Calu3 (cell line): ENCODE measurements at regions not wholly inside any gene's neighbourhood (a gene's known extent, or its start where the extent isn't known, plus 50 kb on each side); places are given as distances from the start of the nearest gene placed in this dataset.

Experiments
- BruUV-seq: library from RNA; stranded (reverse); fragments of 400-500 nt; replicated peaks from 2 replicates; lab custom pipeline; 2021; lab: Mats Ljungman, UMichigan
- CTCF ChIA-PET: fragments of 300-600 bp; sonication (Branson Sonifier 250); formaldehyde crosslinking; loops from one replicate; lab custom pipeline; 2022; ENCODE audit warnings: antibody characterized with exemption; lab: Charles Lee
- DNase-seq: peaks from one replicate; pipeline ENCODE4 v3.0.0; 2022
- H3K27ac Mint-ChIP-seq: one replicate; pipeline ENCODE4 v1.8.0; 2022; ENCODE audit warnings: mixed read lengths; ENCODE audit not compliant: unreplicated experiment
- H3K27me3 Mint-ChIP-seq: one replicate; pipeline ENCODE4 v1.8.0; 2022; ENCODE audit warnings: mixed read lengths; ENCODE audit not compliant: unreplicated experiment
- H3K36me3 Mint-ChIP-seq: one replicate; pipeline ENCODE4 v1.8.0; 2022; ENCODE audit warnings: mild to moderate bottlenecking, moderate library complexity, mixed read lengths; ENCODE audit not compliant: insufficient read depth, unreplicated experiment
- H3K4me1 Mint-ChIP-seq: one replicate; pipeline ENCODE4 v1.8.0; 2022; ENCODE audit warnings: mild to moderate bottlenecking, low read depth, mixed read lengths; ENCODE audit not compliant: unreplicated experiment
- H3K4me3 Mint-ChIP-seq: one replicate; pipeline ENCODE4 v1.8.0; 2022; ENCODE audit warnings: mild to moderate bottlenecking, low read depth, moderate library complexity, mixed read lengths; ENCODE audit not compliant: unreplicated experiment
- H3K9me3 Mint-ChIP-seq: one replicate; pipeline ENCODE4 v1.8.0; 2022; ENCODE audit warnings: low read depth, mixed read lengths; ENCODE audit not compliant: unreplicated experiment
- CTCF ChIP-seq: fragments of 200-600 bp; IDR thresholded peaks from one replicate; pipeline ENCODE4 v1.8.0; 2022; ENCODE audit warnings: antibody characterized with exemption; ENCODE audit not compliant: unreplicated experiment
- intact Hi-C: fragments of 100-400 bp; cut with micrococcal nuclease; formaldehyde crosslinking; loops from one replicate; pipeline ENCODE4 v1.10.0; 2022; ENCODE audit not compliant: unreplicated experiment

DNA sequence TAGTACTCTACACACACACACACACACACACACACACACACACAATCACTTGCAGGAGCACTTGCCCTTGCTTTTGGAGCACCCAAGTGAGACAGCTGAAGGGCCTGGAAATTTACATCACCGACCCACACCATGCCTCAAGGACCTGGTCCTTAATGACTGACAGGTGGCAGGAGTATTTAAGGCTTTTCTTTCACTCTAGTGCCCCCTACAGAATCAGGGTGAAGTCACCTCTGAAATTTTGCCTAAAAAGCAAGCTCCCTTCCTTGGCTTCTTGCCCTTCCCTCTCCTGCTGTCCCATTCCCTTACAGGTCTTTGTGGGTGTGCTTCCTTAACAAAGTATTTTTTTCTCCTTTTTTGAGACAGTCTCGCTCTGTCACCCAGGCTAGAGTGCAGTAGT lies 353.5 kb upstream of the IRAK1BP1 start:
- Mint-ChIP-seq H3K27ac (no peak overlapping the region), H3K27me3 (no peaks in the 10 kb centered on the region), H3K9me3 (peaks cover 6% of the 10 kb centered on the region), H3K4me1 (no peaks in the 10 kb centered on the region), H3K36me3 (no peaks in the 10 kb centered on the region), H3K4me3 (no peak overlapping the region)
- no TSS peak for BruUV-seq
- no peak for DNase-seq
- no peak for TF ChIP-seq CTCF
- CTCF ChIA-PET: no interaction called here
- intact Hi-C loops: no loop called here

DNA sequence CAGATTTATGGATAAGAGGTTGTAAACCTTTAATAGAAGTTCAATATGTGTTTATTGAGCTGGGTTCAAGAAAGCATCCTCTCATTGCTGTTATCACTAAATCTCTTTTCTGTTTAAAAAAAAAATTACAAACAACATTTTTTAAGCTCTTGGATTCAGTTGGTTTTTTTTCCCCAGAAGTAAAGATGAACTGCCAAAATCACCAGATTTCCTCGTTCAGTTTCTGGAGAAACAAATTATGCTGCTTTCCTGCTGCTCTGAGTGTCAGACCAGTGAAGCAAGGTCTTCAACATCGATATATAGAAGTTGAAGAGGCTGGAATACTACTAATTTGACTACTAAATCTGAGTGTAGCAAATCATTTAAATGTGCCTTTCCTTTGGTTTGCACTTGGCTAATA lies 352.1 kb upstream of the IRAK1BP1 start:
- intact Hi-C loops: no loop called here
- CTCF ChIA-PET: no interaction called here
- no peaks in the 10 kb centered on the region for H3K9me3 Mint-ChIP-seq
- H3K4me3 Mint-ChIP-seq: no peak overlapping the region
- H3K27me3 Mint-ChIP-seq: no peaks in the 10 kb centered on the region
- H3K36me3 Mint-ChIP-seq: no peaks in the 10 kb centered on the region
- no peaks in the 10 kb centered on the region for H3K4me1 Mint-ChIP-seq
- no TSS peak for BruUV-seq
- no peak overlapping the region for H3K27ac Mint-ChIP-seq
- no peak for DNase-seq
- no peak for TF ChIP-seq CTCF

GRCh38 chr6:78517399-78517798 lies 350.0 kb upstream of the IRAK1BP1 start:
- Mint-ChIP-seq H3K36me3 (no peaks in the 10 kb centered on the region), H3K4me3 (no peak overlapping the region), H3K4me1 (no peaks in the 10 kb centered on the region), H3K27me3 (no peaks in the 10 kb centered on the region), H3K27ac (no peak overlapping the region), H3K9me3 (no peaks in the 10 kb centered on the region)
- no peak for DNase-seq
- CTCF ChIA-PET: no interaction called here
- intact Hi-C loops: no loop called here
- no peak for TF ChIP-seq CTCF
- BruUV-seq: no TSS peak

DNA sequence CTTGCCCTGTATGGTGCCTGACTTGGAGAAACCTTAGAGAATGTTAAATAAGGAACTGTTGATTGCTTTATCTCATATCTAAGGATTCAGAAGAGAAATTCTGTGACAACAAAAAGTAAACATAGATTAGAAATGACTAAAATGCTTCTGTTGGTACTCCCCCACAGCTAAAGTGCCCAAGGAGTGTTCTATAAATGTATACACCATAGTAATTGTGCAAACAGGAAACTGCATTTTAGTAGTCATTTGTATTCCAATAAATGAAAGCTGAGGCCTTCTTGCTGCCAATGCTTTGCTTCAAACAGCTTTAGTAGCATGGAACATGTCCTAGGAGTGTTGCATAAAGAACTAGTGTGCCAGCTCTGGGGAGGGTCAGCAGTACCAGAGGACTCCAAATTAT lies 343.7 kb upstream of the IRAK1BP1 start:
- Mint-ChIP-seq H3K27ac (no peak overlapping the region), H3K4me3 (no peak overlapping the region), H3K9me3 (no peaks in the 10 kb centered on the region), H3K36me3 (no peaks in the 10 kb centered on the region), H3K4me1 (no peaks in the 10 kb centered on the region), H3K27me3 (no peaks in the 10 kb centered on the region)
- intact Hi-C loops: loop anchor here (5.0 kb wide), 1 partner anchor 89 kb away; no protein-coding TSS in a partner anchor
- DNase-seq: no peak
- TF ChIP-seq CTCF: no peak
- CTCF ChIA-PET: interaction anchor here (1.1 kb wide), 1 partner anchor 13 kb away, joined by 3 read pairs; no protein-coding TSS in a partner anchor
- BruUV-seq: no TSS peak
